Fibroblast of skin of right quadriceps (primary cell): ENCODE measurements at regions not wholly inside any gene's neighbourhood (a gene's known extent, or its start where the extent isn't known, plus 50 kb on each side); places are given as distances from the start of the nearest gene placed in this dataset.
"Not testable (repeated sequence)": the region's sequence is repeated elsewhere in the genome, so short reads cannot be mapped to it uniquely, and the experiment has no call there.

Experiments
- DNase-seq: peaks from one replicate; pipeline ENCODE4 v3.0.0-alpha.2; 2013

DNA sequence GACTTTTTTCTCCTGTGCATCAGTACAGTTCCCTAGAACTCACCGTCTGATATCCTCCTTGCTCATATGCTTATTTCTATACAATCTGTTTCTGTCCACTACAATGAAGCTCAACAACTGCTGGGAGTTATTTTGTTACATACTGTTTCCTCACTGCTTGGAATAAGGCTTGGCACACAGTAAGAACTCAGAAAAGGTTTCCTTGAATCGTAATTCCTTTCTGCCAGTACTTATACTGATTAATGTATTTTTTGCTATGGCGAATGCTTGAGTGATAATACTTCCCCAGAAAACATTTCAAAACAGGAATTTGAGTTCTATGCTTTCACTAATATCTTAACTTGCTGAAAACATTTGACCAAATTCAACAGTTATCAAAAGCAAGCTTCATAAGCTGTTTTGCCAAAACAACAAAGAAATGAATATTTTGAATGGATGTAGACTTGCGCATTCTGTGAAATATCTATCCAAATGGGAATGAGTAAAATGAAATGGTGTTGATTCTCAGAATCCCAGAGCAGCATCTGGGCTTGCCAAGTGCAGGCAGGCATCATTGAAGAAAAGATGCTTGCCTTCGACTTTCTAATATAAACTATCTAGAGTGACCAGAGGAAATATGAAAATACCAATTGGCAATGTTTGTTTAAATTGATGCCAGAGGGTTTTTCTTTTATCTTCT, 286.3 kb downstream of the RAP2B start:
- no peak for DNase-seq

DNA sequence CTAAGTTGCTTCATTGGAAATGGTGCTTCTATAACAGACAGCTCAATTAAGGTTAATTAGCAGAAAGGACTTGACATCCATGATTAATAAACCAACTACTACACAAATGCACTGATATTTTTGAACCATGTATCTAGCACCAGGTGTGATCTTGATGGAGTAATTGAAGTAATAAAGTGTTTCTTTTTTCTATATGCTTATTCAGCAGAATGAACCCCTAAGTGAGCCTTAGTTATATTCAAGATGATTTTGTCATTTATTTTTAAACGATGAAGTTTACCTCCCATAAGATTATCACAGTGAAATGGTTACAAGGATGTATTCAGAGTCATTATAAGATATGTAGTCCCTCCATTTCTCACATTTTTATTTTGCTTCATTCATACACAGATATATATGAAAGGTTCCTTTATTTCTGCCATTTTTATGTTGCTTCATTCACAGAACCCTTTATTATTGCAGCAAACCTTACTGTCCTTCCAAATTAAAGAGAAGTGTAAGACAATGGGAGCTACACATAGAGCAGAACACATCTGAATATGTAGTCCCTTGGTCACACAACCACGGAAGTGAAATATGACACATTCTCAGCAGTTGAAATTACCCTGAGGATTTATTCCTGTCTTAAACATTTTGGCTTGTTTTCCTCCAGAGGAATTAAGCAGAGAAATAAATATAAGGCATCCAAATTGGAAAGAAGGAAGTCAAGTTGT, 295.0 kb downstream of the RAP2B start:
- DNase-seq = no peak

GRCh38 chr3:153458881-153459280, 296.9 kb downstream of the RAP2B start:
- no peak for DNase-seq

- no peak for DNase-seq
Observed at GRCh38 chr3:153462545-153462944, 300.5 kb downstream of the RAP2B start.

DNA sequence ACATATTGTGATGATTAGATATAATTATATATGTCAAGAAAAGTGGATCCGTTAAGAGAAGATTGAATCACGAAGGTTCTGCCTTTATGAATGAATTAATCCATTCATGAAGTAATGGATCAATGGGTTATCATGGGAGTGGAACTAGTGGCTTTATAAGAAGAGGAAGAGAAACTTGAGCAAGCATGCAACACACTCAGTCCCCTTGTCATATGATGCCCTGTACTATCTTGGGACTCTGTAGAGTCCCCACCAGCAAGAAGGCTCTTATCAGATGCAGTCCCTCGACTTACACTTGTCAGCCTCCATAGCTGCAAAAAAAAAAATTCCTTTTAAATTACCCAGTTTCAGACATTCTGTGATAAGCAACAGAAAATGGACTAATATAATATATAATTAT, 301.9 kb downstream of the RAP2B start:
- no peak for DNase-seq

DNA sequence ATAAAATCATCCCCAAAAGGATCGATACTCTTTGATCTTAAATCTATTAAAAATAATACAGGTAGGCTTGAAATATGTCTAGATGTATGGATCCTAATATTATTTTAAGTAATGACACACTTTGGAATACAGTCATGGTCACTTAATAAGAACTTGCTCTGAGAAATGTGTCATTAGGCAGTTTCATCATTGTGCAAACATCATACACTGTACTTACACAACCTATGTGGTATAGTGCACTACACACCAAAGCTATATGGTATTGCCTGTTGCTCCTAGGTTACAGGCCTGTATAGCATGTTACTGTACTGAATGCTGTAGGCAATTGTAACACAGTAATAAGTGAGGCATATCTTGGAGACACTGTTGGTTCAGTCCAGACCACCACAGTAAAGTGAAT, 307.1 kb downstream of the RAP2B start:
- DNase-seq = no peak

DNA sequence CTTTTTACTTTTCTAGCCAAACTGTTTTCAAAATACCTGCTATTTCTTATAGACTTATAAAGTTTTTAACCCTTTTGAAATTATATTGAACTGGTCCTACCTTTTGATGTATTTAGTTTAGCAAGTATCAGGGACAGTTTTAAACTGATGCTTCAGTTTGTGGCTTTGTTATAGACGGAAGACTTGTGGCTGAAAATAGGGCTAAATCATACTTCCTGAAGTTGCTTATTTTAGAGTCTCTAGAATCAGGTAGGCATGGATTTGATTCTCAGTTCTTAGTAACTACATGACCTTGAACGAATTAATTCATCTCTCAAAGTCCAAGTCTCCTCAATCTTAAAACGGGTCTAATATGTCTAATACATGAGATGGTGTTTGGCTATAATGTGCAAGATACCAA, 322.8 kb downstream of the RAP2B start:
- DNase-seq = no peak

- DNase-seq = no peak
Observed at GRCh38 chr3:153495422-153495821, 333.4 kb downstream of the RAP2B start.

DNA sequence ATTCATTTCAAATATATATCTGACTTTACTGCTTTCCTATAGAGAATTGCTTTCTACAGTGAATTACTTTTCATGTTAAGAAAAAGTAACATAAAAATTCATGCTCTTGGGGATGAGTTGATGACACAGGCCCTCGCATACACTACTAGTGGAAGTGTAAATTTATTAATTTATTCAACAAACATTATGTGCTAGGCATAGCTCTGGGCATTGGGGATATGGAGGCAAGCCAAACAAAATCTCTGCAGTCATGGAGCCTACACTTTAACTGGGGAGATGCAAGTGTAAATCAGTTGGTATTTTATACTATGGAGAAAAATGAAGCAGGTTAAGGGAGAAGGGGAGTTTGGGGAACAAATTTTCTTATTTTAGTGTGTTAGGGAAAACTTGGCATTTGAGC, 340.7 kb downstream of the RAP2B start:
- no peak for DNase-seq

DNA sequence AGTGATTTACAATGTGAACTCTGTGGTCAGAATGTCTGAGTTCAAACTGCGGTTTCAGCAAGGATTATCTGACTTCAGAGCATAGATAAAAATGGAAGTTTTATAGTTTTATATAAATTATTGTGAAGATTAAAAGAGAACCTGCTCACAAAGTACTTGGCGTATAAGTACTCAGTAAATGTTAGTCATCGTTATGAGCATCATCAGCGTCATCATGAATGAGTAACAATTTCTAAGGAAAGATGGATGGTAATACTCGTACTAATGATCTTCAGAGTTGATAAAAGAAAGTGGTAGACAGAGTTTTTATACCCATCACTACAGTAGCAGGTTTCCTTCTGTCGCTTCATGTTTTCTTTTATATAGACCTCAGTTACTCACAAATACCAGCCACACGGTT, 341.8 kb downstream of the RAP2B start:
- no peak for DNase-seq

DNA sequence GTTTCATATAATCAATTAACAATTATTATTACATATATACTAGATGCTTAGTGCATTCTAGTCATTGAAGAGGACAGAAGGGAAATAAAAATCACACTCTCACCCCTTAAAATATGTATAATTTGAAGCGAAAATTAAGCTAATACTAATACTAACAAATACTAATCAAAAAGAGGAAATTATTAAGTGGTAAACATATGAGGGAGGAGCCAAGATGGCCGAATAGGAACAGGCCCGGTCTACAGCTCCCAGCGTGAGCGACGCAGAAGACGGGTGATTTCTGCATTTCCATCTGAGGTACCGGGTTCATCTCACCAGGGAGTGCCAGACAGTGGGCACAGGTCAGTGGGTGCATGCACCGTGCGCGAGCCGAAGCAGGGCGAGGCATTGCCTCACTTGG, 344.2 kb downstream of the RAP2B start:
- DNase-seq = not testable (repeated sequence)

- DNase-seq = not testable (repeated sequence)
Observed at GRCh38 chr3:153506686-153507085, 344.7 kb downstream of the RAP2B start.

GRCh38 chr3:153513236-153513635, 351.2 kb downstream of the RAP2B start:
- no peak for DNase-seq

DNA sequence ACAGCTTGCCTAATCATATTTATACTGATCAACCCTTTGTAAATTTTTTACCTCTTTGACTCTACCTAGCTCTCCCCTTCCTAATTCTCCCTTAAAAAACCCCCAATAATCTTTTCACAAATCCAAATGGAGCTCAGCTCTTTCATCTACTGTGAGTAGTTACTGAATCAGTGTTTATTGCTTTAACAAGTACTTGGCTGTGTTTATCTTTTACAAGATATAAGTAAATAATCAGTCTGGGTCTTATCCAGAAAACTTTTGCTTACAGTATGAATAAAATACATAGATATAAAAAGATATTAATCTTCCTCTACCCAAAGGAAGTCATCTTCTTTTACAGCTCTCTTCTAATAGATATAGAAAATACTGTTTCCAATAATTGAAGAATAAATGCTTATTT, 366.4 kb downstream of the RAP2B start:
- DNase-seq = no peak

DNA sequence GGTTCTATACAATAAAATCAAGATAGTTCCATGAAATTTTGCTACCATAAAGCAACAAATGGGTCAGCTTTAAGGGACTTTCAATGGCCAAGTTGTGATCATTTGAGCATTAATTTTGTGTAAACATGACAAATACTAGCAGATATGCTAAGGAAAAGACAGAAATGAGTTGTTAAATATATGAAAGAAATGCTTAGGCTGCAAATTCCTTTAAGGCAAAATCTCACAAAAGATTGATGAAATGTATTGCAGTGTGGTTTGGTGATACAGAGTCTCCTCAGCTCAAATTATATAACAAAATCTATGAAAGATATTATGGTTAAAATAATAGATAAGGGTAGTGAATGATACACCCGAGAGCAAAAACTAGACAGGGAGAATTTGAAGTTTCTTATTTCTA, 377.2 kb downstream of the RAP2B start:
- DNase-seq = no peak

DNA sequence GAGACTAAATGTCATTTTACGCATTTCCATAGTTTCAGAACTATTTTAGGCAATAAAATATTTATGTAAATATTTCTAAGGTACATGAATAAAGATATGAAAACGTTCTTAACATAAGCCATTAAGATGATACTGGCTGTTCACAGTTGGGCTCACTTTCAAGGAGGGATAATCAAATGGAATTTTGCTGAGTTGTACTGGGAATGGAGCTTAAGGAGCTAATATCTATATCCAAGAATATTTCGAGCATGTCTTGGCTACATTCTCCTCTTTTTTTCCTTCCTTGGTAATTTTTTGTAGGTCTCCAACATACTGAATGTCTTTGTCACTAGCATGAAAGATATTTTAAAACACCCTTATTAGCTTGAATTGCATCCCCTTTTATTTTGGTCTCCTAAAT, 383.4 kb downstream of the RAP2B start:
- no peak for DNase-seq

- no peak for DNase-seq
Observed at GRCh38 chr3:153547970-153548369, 385.9 kb downstream of the RAP2B start.

DNA sequence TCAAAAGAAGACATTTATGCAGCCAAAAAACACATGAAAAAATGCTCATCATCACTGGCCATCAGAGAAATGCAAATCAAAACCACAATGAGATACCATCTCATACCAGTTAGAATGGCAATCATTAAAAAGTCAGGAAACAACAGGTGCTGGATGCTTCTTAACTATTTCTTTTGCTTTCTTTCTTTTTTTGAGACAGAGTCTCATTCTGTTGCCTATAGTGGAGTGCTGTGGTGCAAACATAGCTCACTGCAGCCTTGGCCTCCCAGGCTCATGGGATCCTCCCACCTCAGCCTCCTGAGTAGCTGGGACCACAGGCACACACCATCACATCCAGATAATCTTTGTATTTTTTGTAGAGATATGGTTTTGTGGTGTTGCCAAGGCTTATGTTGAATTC, 387.7 kb downstream of the RAP2B start:
- DNase-seq = not testable (repeated sequence)

GRCh38 chr3:153551536-153552285, 389.7 kb downstream of the RAP2B start:
- DNase-seq = no peak

- no peak for DNase-seq
Observed at GRCh38 chr3:153552887-153553604, 391.0 kb downstream of the RAP2B start.

DNA sequence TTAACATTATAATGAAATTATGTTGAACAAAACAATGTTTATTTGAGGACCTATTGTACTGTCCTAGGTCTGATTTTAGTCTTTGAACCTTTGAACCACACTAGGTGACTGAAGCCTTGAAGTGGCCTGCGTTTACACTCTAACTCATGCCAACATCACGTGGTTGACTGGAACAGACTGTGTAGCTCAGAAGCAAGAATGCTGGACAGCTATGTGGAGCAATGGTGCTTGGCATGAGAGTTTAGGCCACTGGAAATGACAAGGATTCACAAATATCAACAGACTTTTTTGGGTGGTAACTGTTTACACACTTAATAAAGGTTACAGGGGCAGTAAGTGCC, 391.5 kb downstream of the RAP2B start:
- no peak for DNase-seq

GRCh38 chr3:153555919-153556318, 393.9 kb downstream of the RAP2B start:
- DNase-seq = no peak

GRCh38 chr3:153559366-153559765, 397.3 kb downstream of the RAP2B start:
- DNase-seq = not testable (repeated sequence)

GRCh38 chr3:153567011-153567410, 405.0 kb downstream of the RAP2B start:
- DNase-seq = no peak
